Mesendoderm (in vitro differentiated cells): ENCODE measurements at regions not wholly inside any gene's neighbourhood (a gene's known extent, or its start where the extent isn't known, plus 50 kb on each side); places are given as distances from the start of the nearest gene placed in this dataset.

Experiments
- DNase-seq: peaks from one replicate; pipeline ENCODE4 v3.0.0; 2013
- H2AK5ac ChIP-seq: 2 replicates; pipeline ENCODE4 v1.6.1; 2013; ENCODE audit warnings: low read length, inconsistent platforms
- H2BK120ac ChIP-seq: 2 replicates; pipeline ENCODE4 v1.6.1; 2013; ENCODE audit warnings: low read depth, mild to moderate bottlenecking, low read length, moderate library complexity, mixed read lengths
- H2BK15ac ChIP-seq: replicated peaks from 2 replicates; pipeline ENCODE4 v1.6.1; 2013; ENCODE audit warnings: low read depth, mild to moderate bottlenecking, moderate library complexity
- H2BK5ac ChIP-seq: 2 replicates; pipeline ENCODE4 v1.6.1; 2013; ENCODE audit warnings: low read length, inconsistent platforms
- H3K18ac ChIP-seq: 2 replicates; pipeline ENCODE4 v1.6.1; 2013; ENCODE audit warnings: mild to moderate bottlenecking, low read length, mixed read lengths
- H3K23ac ChIP-seq: one replicate; pipeline ENCODE4 v1.6.1; 2013; ENCODE audit warnings: low read length
- H3K27ac ChIP-seq: 2 replicates; pipeline ENCODE4 v1.5.1; 2013; ENCODE audit warnings: low read depth, mild to moderate bottlenecking, inconsistent platforms, low read length, moderate library complexity
- H3K27me3 ChIP-seq: 2 replicates; pipeline ENCODE4 v1.6.1; 2013; ENCODE audit warnings: low read length, control low read depth, mild to moderate bottlenecking, inconsistent platforms; ENCODE audit not compliant: insufficient read depth, poor library complexity
- H3K36me3 ChIP-seq: 2 replicates; pipeline ENCODE4 v1.6.1; 2013; ENCODE audit warnings: low read length, inconsistent platforms; ENCODE audit not compliant: control insufficient read depth, insufficient read depth
- H3K4ac ChIP-seq: one replicate; pipeline ENCODE4 v1.6.1; 2013; ENCODE audit warnings: low read depth, mild to moderate bottlenecking, low read length, moderate library complexity
- H3K4me1 ChIP-seq: 2 replicates; pipeline ENCODE4 v1.6.1; 2013; ENCODE audit warnings: low read depth, low read length, inconsistent platforms; ENCODE audit not compliant: control insufficient read depth
- H3K4me2 ChIP-seq: 2 replicates; pipeline ENCODE4 v1.6.1; 2013; ENCODE audit warnings: low read length
- H3K4me3 ChIP-seq: 2 replicates; pipeline ENCODE4 v1.5.1; 2013; ENCODE audit warnings: mild to moderate bottlenecking, low read length
- H3K56ac ChIP-seq: one replicate; pipeline ENCODE4 v1.6.1; 2013; ENCODE audit warnings: low read length
- H3K79me1 ChIP-seq: 2 replicates; pipeline ENCODE4 v1.6.1; 2013; ENCODE audit warnings: low read length, inconsistent platforms
- H3K79me2 ChIP-seq: 2 replicates; pipeline ENCODE4 v1.6.1; 2013; ENCODE audit warnings: mild to moderate bottlenecking, low read length; ENCODE audit not compliant: control insufficient read depth, insufficient read depth
- H3K9ac ChIP-seq: 2 replicates; pipeline ENCODE4 v1.6.1; 2013; ENCODE audit warnings: low read length, inconsistent platforms
- H4K5ac ChIP-seq: one replicate; pipeline ENCODE4 v1.6.1; 2013; ENCODE audit warnings: low read length
- H4K8ac ChIP-seq: one replicate; pipeline ENCODE4 v1.6.1; 2013; ENCODE audit warnings: low read depth, mild to moderate bottlenecking, control low read depth, low read length, moderate library complexity
- WGBS: extraction: QIAGEN DNeasy Blood & Tissue Kit; methylation state at CpG from one replicate; pipeline ENCODE4 v1.1.7; 2013; ENCODE audit warnings: low lambda C conversion rate, missing lambda C conversion rate; ENCODE audit not compliant: insufficient coverage; ENCODE audit errors: extremely low coverage; 5-methylcytosine and 5-hydroxymethylcytosine counted together

- no peak overlapping the region for H3K23ac ChIP-seq
- no peak overlapping the region for H4K8ac ChIP-seq
- H2AK5ac ChIP-seq, result no peak overlapping the region
- no peak overlapping the region for H3K9ac ChIP-seq
- H2BK15ac ChIP-seq, result no peak overlapping the region
- no peak overlapping the region for H3K4me3 ChIP-seq
- no peak overlapping the region for H3K56ac ChIP-seq
- no peak overlapping the region for H3K4ac ChIP-seq
- no peak for DNase-seq
- no peak overlapping the region for H3K27ac ChIP-seq
- no peak overlapping the region for H3K4me2 ChIP-seq
- WGBS, result no CpG with 5 or more reads among the region's 4 CpGs
- H3K36me3 ChIP-seq, result no peaks in the 10 kb centered on the region
- no peaks in the 10 kb centered on the region for H3K79me1 ChIP-seq
- no peak overlapping the region for H3K18ac ChIP-seq
- H3K27me3 ChIP-seq, result no peaks in the 10 kb centered on the region
- no peaks in the 10 kb centered on the region for H3K4me1 ChIP-seq
- H4K5ac ChIP-seq, result no peak overlapping the region
- H2BK5ac ChIP-seq, result no peak overlapping the region
- no peak overlapping the region for H2BK120ac ChIP-seq
- no peaks in the 10 kb centered on the region for H3K79me2 ChIP-seq
Observed at GRCh38 chr17:6943406-6943805, 52.4 kb upstream of the ALOX12 start.
